ENCODE measurements at regions not wholly inside any gene's neighbourhood (a gene's known extent, or its start where the extent isn't known, plus 50 kb on each side); places are given as distances from the start of the nearest gene placed in this dataset.

DNA sequence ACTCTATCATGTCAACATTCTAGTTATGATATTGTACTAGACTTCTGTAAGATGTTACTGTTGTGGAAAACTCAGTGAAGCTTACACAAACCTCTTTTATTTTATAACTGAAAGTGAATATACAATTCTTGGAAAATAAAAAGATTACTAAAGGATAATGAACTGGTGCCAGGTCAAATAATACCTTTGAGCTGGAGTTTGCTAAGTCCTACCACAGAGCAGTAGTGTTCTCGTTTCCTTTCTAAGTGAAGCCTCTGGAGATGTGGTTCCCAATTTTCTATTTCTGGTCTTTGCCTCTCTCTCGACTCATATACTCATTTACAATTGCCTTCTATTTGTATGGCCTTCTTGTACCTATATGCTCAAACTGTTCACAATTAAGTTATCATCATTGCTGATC, 942.9 kb downstream of the SQOR start:
- Mint-ChIP-seq H3K4me3 (no peak overlapping the region), H3K36me3 (no peaks in the 10 kb centered on the region), H3K9me3 (no peaks in the 10 kb centered on the region), H3K27ac (no peak overlapping the region), H3K4me1 (peaks cover 9% of the 10 kb centered on the region), H3K27me3 (ENCODE audit: low read depth) (0 out of 2 replicates have a peak, but pooled peaks cover 2% of the 10 kb centered on the region)
- no peak for ATAC-seq
- POLR2A ChIA-PET: no interaction called here
- TF ChIP-seq ZNF396 (CRISPR knock-in tag; IDR thresholded peaks at IDR 0.05; ENCODE audit: borderline replicate concordance): no peak
- no peak for TF ChIP-seq FOXJ3 (CRISPR knock-in tag; IDR thresholded peaks at IDR 0.05; ENCODE audit: borderline replicate concordance)
- no peak for TF ChIP-seq ATF1 (CRISPR knock-in tag; IDR thresholded peaks at IDR 0.05)
- TF ChIP-seq FOXP1 (CRISPR knock-in tag; IDR thresholded peaks at IDR 0.05; ENCODE audit: borderline replicate concordance): no peak
- TF ChIP-seq SP1 (CRISPR knock-in tag; conservative IDR thresholded peaks at IDR 0.05): no peak
- TF ChIP-seq, protein P1, sequence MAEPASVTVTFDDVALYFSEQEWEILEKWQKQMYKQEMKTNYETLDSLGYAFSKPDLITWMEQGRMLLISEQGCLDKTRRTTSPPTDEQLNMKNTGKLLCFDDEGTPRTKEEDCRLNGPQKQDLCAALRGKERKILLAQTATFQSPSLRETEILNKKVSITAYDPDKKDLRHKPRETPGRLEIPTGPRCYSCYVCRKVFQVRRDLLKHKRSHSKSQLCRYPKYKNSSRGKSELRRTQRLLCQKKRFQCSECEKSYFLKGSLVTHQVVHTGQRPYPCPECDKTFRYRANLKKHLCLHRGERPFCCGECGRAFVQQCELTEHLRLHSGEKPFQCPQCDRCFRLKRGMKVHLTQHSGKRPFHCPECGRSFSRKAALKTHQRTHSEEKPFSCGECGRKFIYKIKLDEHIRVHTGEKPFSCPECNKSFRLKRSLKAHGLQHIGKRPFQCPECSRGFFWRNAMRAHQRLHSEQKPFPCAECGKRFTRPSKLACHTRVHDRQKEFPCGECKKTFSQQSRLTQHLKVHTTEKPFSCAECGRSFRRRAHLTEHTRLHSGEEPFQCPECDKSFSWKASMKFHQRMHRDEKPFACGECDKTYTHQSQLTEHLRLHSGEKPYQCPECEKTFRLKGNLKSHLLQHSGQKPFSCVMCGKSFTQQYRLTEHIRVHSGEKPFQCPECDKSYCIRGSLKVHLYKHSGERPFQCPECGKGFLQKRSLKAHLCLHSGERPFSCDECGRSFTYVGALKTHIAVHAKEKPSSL (CRISPR knock-in tag; conservative IDR thresholded peaks at IDR 0.05): no peak
- no peak for TF ChIP-seq ZBTB43 (CRISPR knock-in tag; IDR thresholded peaks at IDR 0.05)
- no peak for TF ChIP-seq ESRRA (CRISPR knock-in tag; IDR thresholded peaks at IDR 0.05; ENCODE audit: borderline replicate concordance)
- no peak for TF ChIP-seq ZSCAN18 (CRISPR knock-in tag; IDR thresholded peaks at IDR 0.05)
- CTCF ChIA-PET: no interaction called here
- no peak for DNase-seq (ENCODE audit: low spot score)

GRCh38 chr15:46580487-46580886, 945.7 kb downstream of the SQOR start:
- DNase-seq (ENCODE audit: low spot score) (no peak), ATAC-seq (no peak)
- TF ChIP-seq TCF7 (CRISPR knock-in tag; IDR thresholded peaks at IDR 0.05; ENCODE audit: low read depth): no peak
- TF ChIP-seq CREB1 (CRISPR knock-in tag; IDR thresholded peaks at IDR 0.05): no peak
- TF ChIP-seq IRF2 (CRISPR knock-in tag; IDR thresholded peaks at IDR 0.05; ENCODE audit: borderline replicate concordance, low read depth): no peak
- TF ChIP-seq ZNF396 (CRISPR knock-in tag; IDR thresholded peaks at IDR 0.05; ENCODE audit: borderline replicate concordance): no peak
- TF ChIP-seq, protein P2, sequence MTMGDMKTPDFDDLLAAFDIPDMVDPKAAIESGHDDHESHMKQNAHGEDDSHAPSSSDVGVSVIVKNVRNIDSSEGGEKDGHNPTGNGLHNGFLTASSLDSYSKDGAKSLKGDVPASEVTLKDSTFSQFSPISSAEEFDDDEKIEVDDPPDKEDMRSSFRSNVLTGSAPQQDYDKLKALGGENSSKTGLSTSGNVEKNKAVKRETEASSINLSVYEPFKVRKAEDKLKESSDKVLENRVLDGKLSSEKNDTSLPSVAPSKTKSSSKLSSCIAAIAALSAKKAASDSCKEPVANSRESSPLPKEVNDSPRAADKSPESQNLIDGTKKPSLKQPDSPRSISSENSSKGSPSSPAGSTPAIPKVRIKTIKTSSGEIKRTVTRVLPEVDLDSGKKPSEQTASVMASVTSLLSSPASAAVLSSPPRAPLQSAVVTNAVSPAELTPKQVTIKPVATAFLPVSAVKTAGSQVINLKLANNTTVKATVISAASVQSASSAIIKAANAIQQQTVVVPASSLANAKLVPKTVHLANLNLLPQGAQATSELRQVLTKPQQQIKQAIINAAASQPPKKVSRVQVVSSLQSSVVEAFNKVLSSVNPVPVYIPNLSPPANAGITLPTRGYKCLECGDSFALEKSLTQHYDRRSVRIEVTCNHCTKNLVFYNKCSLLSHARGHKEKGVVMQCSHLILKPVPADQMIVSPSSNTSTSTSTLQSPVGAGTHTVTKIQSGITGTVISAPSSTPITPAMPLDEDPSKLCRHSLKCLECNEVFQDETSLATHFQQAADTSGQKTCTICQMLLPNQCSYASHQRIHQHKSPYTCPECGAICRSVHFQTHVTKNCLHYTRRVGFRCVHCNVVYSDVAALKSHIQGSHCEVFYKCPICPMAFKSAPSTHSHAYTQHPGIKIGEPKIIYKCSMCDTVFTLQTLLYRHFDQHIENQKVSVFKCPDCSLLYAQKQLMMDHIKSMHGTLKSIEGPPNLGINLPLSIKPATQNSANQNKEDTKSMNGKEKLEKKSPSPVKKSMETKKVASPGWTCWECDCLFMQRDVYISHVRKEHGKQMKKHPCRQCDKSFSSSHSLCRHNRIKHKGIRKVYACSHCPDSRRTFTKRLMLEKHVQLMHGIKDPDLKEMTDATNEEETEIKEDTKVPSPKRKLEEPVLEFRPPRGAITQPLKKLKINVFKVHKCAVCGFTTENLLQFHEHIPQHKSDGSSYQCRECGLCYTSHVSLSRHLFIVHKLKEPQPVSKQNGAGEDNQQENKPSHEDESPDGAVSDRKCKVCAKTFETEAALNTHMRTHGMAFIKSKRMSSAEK (CRISPR knock-in tag; IDR thresholded peaks at IDR 0.05; ENCODE audit: borderline replicate concordance): no peak
- TF ChIP-seq ZNF317 (CRISPR knock-in tag; IDR thresholded peaks at IDR 0.05; ENCODE audit: borderline replicate concordance, low read depth): no peak
- TF ChIP-seq, protein P3, sequence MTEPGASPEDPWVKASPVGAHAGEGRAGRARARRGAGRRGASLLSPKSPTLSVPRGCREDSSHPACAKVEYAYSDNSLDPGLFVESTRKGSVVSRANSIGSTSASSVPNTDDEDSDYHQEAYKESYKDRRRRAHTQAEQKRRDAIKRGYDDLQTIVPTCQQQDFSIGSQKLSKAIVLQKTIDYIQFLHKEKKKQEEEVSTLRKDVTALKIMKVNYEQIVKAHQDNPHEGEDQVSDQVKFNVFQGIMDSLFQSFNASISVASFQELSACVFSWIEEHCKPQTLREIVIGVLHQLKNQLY (CRISPR knock-in tag; IDR thresholded peaks at IDR 0.05): no peak
- no peak for TF ChIP-seq PRRX2 (CRISPR knock-in tag; IDR thresholded peaks at IDR 0.05)
- no peak for TF ChIP-seq RELA (CRISPR knock-in tag; IDR thresholded peaks at IDR 0.05; ENCODE audit: borderline replicate concordance)
- no peak for TF ChIP-seq FOXJ3 (CRISPR knock-in tag; IDR thresholded peaks at IDR 0.05; ENCODE audit: borderline replicate concordance)
- CTCF ChIA-PET: no interaction called here
- Mint-ChIP-seq H3K27me3 (ENCODE audit: low read depth) (0 out of 2 replicates have a peak, but pooled peaks cover 2% of the 10 kb centered on the region), H3K9me3 (peaks cover 6% of the 10 kb centered on the region; the same call in 1 of the 2 replicates), H3K36me3 (no peaks in the 10 kb centered on the region), H3K4me3 (no peak overlapping the region), H3K27ac (no peak overlapping the region), H3K4me1 (no peaks in the 10 kb centered on the region)
- POLR2A ChIA-PET: no interaction called here

Data from WTC11 (cell line).